ENCODE measurements at regions not wholly inside any gene's neighbourhood (a gene's known extent, or its start where the extent isn't known, plus 50 kb on each side); places are given as distances from the start of the nearest gene placed in this dataset.

DNA sequence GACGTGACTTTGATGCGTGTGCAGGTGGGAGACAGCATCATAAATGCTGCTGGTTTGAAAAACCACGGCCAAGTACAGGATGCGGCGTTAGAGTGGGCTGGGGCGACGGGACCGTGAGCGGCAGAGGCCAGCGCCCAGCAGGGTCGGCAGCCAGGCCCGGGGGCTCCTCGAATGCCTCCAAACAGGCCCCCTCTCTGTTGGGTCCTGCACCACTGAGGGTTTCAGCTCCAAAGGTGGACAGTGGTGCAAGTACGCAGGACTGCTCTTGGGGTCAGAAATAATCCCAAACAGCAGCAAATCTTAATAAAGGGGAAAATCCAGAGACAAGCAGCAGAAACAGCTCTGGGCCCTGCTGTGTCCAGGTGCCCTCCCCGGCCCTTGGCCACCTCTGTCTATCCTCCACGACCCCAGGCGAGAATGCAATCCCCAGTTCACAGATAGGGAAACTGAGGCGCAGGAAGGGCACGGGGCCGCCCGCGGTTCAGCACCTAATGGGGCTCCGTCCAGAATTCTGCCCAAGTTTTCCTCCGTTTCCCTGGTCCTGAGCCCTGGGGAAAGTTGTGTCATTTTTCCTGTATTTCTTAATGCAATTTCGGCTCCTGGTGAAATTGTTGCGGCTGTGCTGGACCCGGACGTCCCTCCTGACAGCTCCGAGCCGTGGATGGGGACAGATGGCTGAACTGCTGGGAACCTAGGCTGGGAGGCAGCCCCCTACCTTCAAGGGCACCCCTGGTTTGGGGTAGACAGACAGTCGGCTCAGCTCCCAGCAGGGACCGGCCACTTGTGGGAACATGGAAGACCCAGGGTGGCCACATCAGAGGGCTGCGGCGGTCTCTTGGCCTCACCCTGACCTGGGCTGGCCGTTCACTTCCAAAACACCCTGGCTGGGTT lies 97.4 kb downstream of the FOXL3 start:
- no peak for DNase-seq

DNA sequence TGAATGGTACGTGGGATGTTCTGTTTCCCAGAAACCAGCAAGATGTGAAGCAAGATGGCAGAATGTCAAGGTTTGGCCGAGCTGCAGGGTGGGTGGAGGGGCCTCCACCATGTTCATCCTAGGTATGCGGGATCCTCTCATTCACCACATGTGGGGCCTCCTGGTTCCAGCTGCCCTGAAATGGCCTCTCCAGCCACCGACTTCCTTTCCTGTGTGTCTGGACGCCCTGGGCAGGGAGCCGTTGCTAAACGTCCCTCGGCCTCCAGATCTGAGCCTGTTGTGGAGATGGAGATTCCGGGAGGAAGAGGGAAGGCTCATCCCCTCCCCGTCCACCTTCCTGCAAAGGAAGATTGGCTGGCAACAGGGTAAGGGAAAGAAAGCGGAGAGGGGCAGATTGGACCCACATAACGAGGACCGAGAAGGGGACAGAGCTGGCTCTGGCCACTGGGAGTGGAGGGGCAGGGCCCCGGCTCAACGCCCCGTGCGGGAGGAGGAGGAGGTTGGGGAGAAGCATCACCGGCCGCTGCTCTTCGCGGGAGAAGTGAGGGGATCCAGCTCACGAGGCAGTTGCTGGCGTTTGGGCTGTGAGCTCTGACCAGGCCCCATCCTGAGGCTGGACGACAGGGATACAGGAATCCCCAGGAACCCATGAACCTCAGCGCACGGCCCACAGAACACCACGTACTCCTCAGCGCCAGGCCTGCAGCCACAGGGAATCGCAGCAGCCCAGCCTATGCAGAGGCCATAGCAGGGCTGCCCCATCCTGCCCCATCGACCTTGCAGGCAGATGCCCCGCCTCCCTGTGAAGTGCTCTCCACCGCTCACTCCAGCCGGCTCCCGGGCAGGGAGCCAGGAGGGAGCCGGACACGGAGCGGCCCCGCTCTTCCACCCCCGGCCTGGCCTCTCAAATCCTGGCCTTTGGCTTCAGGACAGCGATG lies 98.3 kb downstream of the FOXL3 start:
- DNase-seq = no peak

DNA sequence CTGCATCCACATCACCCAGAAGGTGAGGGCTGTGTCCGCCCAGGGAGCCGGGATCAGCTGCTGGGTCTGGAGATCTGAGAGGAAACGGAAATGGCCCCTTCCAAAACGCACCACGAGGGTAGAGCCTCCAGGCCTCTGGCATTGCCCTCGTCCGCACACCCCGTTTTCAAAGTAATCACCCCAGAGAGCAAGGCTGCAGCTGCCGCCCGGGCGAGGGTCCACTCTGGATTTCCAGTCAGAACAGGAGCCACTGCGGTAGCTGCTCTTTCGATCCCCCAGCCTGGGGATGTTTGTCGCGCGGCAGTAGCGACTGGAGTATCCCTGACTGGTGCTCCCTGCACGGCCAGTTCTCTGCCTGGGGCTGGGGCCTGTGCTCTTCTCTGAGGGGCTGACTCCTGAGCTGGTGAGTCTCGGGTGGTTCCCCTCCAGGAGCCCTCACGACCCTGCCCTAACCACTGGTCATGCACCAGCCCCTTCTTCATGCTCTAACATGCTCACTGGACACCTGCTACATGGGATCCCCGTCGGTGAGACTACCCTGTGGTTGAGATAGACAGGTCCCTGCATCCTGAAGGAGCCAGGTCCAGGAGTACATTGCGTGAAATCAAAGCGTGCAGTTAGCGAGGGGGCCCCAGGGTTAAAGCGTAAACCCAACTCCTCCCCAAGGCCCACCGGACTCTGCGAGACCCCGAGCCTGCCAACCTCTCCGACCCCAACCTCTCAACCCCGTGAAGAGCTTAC lies 99.2 kb downstream of the FOXL3 start:
- DNase-seq = no peak

DNA sequence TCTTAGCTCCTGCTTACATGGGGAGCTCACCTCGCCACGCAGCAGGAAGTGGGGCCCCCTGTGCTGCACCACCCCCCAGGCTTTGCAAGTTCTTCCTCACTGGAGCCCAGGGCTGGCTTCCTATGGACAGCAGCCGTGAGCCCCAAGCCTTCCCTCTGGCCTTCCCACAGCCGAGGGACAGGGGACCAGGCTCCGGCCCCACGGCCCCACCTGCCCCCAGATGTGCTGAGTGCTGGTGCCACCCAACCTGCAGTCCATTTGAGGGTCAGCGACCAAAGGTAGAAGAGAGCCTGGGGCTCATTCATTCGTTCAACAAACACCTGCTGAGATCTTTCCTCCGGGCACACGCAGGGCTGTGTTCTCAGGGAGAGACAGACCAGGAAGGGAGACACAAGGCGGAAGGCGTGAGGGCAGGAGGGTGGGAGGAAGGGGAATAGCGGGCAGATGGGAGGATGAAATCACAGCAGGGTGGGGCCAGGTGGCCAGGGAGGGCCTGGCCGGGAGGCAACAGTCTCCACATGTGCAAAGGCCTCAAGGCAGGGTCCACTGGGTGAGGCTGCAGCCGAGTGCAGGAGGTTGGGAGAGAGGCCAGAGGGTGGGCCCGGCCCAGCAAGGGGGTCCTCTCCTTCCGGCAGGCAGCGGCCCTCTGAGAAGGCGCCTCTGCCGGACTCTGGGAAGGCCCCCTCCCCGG lies 100.1 kb downstream of the FOXL3 start:
- DNase-seq = no peak

DNA sequence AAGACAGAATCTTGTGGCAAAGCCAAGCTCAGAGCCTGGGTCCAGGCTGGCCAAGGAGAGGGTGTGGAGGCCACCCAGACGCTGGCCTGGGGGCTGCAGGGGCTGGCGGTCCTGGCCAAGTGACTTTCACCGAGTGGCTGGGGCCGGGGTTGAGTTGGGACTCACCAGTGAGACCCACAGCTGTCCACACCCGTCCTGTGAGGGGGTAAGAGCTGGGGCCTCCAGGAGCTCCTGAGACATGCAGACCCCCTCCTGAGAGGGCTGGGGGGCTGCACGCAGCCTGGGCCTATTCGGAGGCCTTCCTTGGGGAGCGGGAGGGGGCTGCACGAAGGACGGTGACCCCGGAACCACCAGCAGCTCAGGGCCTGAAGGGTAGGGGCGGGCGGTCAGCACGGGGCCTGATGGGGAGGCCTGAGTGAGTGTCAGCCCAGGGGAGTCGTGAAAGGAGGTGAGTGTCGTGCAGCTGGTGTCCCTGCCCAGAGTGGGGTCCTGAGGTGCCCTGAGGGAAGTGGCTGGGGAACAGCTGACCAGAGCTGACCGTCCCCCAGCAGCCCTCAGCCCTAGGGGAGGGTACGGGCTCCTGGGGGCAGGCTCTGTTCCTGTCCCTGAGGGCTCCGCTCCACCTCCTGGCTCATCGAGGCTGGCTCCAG lies 100.9 kb downstream of the FOXL3 start:
- DNase-seq = no peak

DNA sequence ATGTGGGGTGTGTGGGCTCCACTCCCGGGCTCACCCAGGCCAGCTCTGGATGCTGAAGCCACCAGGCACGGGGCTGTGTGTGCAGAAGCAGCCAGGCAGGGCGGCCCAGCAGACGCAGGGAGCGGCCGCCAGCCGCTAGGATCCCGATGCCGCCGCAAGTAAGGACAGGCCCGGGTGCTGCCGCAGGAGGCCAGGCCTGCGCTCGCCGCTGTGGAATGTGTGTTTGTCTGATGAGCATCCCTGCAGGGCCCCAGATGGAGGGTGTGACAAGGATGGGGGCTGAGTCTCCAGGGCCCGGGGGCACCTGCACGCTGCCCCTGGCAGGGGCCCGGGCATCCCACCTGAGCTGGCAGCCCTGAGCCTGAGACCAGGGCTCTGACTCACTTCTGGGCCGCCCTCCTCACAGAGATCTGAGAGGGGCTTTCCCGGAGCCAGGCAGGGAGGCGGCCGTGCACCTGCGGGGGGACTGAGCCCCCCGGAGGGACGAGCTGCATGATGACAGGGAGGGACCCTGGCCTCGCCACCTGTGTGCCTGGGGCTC lies 101.5 kb downstream of the FOXL3 start:
- DNase-seq = no peak

DNA sequence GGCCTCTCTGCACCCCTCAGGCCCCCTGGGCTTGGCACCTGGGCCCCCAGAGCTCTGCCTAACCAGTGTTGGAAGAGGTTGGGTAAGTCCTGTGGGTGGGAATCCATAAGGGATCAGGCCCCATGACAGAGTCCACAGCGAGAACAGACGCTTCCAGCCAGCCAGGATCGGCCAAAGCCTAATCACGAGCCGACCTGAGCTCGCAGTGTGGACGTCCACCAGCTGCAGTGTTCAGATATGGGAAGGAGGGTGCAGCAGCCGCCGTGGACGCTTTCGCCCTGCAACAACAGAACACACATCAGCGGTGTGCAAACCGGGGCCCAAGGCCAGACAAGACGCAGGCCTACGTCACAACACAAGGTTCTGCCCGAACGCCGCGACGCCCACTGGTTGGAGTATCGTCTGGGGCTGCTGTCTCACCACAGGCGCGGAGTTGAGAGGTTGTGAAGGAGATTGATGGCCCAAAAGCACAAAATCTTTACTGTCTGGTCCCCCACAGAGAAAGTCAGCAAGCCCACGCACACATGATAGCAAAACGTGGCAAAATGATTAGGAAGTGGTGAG lies 102.1 kb downstream of the FOXL3 start:
- no peak for DNase-seq

DNA sequence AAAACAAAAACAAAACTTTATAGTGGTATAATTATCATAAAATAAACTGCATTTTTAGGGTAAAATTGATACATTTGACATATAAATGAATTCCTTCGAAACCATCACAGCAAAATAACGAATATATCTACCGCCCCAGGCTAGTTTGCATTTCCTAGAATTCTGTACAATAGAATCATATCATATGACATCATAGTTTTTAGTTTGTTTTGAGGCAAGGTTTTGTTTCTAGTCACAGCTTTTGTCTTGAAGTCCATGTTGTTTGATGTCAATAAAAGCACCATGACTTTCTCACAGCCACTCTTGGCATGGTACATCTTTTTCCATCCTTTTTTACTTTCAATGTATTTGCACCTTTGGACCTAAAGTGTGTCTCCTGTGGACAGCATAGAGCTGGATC lies 102.9 kb downstream of the FOXL3 start:
- DNase-seq = no peak

DNA sequence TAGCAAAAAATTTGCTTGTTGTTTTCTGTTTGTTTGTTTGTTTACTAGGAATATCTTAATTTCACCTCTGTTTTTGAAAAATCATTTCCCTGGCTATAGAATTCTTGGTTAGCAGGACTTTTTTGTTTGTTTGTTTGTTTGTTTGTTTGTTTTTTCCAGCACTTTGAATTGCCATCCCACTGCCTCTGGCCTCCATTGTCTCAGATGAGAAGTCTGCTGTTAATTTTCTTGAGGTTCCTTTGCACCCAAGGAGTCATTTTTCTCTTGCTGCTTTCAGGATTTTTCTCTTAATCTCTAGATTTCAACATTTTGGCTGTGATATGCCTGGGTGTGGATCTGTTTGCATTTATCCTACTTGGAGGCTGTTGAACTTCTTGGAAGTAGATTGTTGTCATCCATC lies 105.7 kb downstream of the FOXL3 start:
- no peak for DNase-seq

DNA sequence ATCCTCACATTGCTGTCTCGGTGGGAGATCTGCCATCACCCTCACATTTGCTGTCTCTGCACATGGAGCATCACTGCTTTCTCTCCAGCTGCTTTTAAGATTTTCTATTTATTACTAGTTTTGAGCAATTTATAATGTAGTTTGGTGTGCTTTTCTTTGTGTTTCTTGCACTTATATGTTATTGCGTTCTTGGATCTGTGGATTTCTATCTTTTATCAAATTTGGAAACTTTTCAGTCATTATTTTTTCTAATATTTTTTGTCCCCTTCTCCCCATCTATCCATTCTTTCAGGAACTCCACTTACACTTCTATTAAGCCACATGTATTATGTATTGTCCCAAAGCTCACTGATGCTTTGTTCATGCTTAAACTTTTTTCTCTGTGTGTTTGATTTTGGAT lies 108.9 kb downstream of the FOXL3 start:
- no peak for DNase-seq

DNA sequence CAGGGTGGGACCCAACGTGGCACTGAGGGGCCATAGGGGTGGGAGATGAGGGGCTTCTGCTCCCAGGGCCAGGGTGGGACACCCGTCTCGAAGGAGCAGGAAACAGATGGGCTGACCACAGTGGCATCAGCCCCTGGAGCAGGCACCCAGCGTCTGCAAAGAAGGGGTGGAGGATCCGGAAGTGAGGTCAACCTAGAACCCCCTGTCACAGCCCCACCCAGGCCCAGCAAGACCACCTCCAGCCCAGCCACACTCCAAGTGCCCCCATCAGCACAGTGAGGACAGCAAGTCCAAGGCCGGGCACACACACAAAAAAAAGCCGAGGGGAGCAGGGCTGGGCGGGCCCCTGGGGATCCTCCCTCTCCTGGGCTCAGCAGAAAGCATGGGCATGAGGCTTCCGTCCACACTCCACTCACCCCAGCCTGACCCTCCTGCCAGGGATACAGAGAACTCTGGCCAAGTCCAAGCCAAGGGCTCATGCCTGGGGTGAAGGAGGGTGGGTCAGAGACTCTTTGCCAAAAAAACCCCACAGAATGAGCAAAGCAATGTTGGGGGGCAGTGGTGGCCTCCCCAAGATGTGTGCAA lies 111.0 kb downstream of the FOXL3 start:
- DNase-seq = no peak

DNA sequence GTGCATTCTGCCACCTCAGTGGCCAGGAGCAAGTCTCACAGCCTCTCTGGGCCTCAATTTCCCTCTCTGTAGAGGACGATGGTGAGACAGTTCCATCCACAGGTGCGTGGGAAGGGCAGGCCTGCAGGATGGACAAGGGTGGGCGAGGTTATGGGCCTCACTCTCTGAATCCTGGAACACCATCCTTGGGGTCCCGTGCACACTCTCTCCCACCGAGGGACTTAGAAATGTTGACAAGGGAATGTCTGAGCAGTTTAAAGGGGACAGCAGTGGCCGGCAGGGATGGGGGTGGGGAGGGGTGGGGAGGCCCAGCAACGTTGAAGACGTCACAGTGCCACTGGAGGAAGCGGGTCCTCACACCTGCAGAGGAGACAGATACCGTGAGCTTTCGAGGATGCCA lies 111.5 kb downstream of the FOXL3 start:
- DNase-seq = no peak

DNA sequence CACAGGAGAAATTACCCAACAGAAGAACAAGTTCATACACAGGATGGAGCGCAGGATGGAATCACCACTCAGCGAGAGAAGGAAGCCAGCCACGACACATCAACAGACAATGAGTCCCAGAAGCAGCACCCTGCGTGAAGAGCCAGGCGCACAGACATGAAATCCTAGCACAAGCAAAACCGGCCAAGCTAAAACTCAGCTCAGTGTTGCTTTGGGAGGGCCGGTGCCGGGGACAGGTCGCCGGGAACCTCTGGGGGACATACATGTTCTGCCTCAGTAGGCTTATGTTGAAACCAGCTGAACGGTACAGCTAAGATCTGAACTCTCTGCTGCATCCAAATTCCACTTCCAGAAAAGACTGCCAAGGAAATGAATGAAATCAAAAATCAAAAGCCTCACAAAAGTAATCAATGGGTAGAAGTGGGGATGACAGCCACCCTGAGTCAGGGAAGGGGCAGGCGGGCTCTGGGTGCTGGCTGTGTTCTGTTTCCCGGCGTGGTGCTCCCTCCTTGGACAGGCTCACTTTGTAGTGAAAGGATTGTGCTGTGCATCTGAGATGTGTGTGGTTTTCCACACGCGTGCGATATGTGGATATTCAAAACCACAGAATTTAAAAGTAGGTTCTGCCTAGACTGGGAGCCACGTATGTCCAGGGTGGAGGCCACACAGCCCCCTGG lies 114.7 kb downstream of the PDGFA start:
- no peak for DNase-seq

DNA sequence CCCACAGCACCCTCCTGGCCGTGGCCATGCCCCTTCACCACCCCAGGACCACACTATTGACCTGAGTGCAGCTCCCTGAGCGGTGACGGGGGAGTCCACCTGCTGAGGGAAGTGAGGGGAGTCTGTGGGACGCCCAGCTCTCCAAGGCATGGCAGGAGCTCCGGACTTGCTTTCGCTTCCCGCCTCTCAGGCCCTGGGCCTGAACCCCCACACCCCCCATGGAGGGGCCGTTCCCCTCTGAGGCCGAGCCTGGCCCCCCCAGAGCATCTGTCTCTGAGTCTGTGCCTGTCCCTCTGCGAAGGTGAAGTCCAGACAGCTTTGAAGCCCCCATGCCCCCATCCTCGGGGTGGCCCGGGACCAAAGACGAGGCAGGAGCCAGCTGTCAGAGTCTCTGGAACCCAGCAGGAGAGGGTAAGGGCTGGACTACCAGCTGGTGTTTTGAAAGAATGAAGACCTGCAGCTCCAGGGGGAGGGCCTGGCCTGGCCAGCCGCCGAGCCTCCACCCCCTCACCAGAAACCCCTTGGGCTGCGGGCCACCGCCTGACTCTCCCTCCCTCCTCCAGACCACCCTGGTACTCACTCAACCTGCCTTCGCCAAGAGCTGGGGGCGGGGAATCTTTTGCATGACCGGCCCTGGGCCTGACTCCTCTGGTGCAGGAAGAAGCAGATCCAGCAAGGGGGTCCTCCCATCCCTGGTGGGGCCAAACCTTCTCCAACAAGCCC lies 114.0 kb downstream of the PDGFA start:
- DNase-seq = no peak

DNA sequence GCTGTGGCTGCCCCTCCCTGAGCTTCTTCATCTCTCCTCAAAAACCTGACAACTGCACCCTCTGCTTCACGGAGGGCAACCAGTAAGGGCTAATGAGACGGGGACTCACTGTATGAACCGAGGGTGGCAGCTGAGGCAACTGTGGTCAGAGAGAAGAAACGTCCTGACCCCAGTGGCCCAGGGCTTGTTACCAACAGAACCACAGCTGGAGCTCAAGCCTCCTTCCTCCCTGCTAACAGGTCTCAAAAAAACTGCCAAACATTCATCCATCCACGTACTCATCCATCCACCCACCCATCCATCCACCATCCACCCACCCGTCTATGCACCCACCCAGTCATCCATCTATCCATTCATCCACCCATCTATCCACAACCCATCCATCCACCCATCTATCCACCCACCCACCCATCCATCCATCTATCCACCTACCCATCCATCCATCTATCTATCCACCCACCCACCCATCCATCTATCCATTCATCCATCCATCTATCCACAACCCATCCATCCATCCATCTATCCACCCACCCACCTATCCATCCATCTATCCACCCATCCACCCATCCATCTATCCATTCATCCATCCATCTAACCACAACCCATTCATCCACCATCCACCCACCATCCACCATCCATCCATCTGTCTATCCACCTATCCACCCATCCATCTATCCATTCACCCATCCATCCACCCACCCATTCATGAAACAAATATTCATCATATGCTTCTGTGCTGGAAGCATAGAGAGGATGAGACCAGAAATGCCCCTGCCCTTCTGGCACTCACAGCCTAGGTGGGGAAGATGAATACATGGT lies 111.7 kb downstream of the PDGFA start:
- DNase-seq = no peak

DNA sequence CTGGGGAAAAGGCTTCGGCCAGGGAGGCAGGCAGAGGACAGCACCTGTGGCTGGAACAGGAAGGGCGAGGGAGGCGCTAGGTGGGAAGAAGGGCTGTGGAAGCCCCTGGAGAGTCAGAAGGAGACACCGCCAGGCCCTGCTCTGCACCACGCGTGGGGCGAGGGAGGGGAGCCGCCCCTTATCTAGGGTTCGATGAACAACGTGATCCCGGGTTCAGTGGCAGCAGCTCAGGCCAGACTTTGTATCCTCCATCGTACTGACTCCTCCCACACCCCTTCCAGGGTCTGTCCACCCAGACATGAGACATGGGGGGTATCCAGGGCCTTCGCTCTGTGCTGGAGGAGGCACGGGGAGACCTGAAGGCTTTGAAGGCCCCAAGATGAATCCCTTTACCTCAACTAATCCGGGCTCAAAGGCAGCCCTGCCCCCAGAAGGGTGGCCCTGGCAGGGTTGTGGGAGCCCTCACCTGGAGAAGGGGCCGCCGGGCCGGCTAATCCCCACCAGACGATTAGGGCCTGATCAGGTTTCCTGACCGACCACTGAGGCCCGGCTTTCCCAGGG lies 110.8 kb downstream of the PDGFA start:
- DNase-seq = no peak

DNA sequence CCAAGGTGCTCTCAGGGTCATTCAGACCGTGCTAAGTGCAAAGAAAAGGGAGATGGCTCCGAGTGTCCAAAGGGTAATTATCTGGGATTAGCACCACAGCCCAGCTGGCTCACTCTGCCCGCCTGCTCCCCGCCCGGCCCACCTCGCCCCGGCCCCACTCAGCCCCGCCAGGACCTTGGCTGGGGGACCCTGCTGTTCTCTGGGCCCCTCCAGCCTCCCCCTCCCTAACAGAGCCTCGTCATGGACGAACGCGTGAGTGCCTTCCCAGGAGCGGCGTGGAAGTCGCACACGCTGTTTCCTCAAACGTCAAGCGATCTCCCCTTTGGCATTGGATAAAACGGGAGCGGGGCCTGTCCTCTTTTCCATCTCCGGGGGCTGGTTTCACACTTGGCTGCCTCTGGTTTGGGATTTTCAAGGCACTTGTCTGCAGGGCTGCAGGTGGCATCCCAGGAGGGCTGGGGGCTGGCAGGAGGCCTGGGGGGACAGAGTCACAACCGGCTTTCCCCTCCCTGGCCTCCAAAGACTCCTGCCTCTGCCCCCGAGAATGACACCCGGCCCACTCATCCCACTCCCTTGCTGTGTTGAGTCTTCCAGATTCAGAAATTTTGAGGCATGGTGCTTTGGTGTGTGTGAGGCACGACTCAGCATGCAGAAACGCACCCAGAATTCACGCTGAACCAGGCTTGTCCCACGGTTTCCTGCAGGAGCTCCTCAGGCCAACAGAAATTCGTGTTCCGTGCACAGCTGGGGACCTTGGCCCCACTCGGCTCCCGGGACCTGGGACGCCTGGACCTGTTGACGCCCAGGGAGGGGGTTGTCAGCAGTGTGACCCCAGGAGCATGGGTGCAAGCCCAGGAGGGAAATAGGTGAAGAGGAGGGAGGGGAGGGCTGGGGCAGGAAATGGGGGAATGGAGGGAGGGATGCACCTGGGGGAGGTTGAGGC lies 110.0 kb downstream of the PDGFA start:
- DNase-seq = no peak
